ENCODE measurements at regions not wholly inside any gene's neighbourhood (a gene's known extent, or its start where the extent isn't known, plus 50 kb on each side); places are given as distances from the start of the nearest gene placed in this dataset.

DNA sequence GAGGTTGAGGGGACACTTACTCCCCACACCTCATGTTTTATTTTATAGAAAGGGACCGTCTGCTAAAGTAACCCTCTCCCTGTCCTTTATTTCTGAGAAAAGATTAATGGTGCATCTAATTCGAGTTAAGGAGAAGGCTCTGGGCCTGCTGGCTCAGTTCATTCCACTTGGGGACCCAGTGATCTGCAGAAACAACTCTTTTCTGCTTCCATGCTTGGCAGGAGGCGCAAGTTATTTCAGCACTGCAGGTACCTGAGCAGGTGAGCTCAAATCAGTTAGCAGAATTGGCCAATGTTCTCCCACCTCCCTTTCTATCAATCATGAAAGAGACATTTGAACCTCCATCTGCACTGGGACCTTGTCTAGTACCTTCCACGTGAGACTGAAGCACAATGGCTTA, 396.1 kb downstream of the SFMBT2 start:
- ChIA-PET POLR2A (no interaction called here), CTCF (no interaction called here)
- Histone ChIP-seq H3K4me3 (replicated peaks in 1 of 3; ENCODE audit: insufficient read depth in 1 of 3, low read depth in 1 of 3, low read length in 3 of 3) (no peak overlapping the region), H3K4me2 (ENCODE audit: insufficient read depth, low read length) (no peak overlapping the region), H3K79me2 (ENCODE audit: control insufficient read depth, insufficient read depth, low read length) (no peaks in the 10 kb centered on the region), H4K20me1 (replicated peaks; ENCODE audit: control insufficient read depth, extremely low read depth, insufficient read depth, low read length) (no peaks in the 10 kb centered on the region), H3K27me3 (ENCODE audit: control insufficient read depth in 2 of 2, insufficient read depth in 2 of 2, low read length in 2 of 2) (no peaks in the 10 kb centered on the region), H3K36me3 (ENCODE audit: control insufficient read depth in 2 of 2, extremely low read depth in 1 of 2, insufficient read depth in 2 of 2, low read length in 2 of 2) (no peaks in the 10 kb centered on the region), H3K27ac (ENCODE audit: insufficient read depth, low read depth, low read length) (no peak overlapping the region), H2AFZ (ENCODE audit: low read depth, low read length) (no peak overlapping the region), H3K9ac (replicated peaks; ENCODE audit: extremely low read depth, insufficient read depth, low read length) (no peak overlapping the region), H3K9me1 (replicated peaks; ENCODE audit: control insufficient read depth, extremely low read depth, insufficient read depth, low read length) (no peaks in the 10 kb centered on the region), H3K4me1 (ENCODE audit: control insufficient read depth, extremely low read depth, insufficient read depth, low read length) (no peaks in the 10 kb centered on the region), H3K9me3 (replicated peaks; ENCODE audit: control insufficient read depth, insufficient read depth, low read length) (no peaks in the 10 kb centered on the region)
- BruUV-seq (replicated peaks) = no TSS peak
- no peak for DNase-seq (ENCODE audit: low read depth, low spot score)
- TF ChIP-seq JUN (IDR thresholded peaks at IDR 0.05; ENCODE audit: borderline replicate concordance, insufficient read depth, insufficient read length, low read depth) = no peak
- no peak for TF ChIP-seq GATA2 (IDR thresholded peaks at IDR 0.05; ENCODE audit: insufficient read depth, insufficient read length, low read depth, low read length)
- no peak for TF ChIP-seq POLR2A (IDR thresholded peaks at IDR 0.05; ENCODE audit: low read depth, low read length)
- TF ChIP-seq EZH2 (IDR thresholded peaks at IDR 0.05; ENCODE audit: borderline replicate concordance, low read depth, low read length, severe bottlenecking) = no peak
- TF ChIP-seq, protein P1, sequence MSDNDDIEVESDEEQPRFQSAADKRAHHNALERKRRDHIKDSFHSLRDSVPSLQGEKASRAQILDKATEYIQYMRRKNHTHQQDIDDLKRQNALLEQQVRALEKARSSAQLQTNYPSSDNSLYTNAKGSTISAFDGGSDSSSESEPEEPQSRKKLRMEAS (IDR thresholded peaks at IDR 0.05; ENCODE audit: insufficient read depth, insufficient read length) = no peak
- no peak for TF ChIP-seq FOS (IDR thresholded peaks at IDR 0.05; ENCODE audit: borderline replicate concordance, insufficient read depth, low read length)
- TF ChIP-seq MYC (IDR thresholded peaks at IDR 0.05; ENCODE audit: low read depth, low read length) = no peak
- TF ChIP-seq, protein P2, sequence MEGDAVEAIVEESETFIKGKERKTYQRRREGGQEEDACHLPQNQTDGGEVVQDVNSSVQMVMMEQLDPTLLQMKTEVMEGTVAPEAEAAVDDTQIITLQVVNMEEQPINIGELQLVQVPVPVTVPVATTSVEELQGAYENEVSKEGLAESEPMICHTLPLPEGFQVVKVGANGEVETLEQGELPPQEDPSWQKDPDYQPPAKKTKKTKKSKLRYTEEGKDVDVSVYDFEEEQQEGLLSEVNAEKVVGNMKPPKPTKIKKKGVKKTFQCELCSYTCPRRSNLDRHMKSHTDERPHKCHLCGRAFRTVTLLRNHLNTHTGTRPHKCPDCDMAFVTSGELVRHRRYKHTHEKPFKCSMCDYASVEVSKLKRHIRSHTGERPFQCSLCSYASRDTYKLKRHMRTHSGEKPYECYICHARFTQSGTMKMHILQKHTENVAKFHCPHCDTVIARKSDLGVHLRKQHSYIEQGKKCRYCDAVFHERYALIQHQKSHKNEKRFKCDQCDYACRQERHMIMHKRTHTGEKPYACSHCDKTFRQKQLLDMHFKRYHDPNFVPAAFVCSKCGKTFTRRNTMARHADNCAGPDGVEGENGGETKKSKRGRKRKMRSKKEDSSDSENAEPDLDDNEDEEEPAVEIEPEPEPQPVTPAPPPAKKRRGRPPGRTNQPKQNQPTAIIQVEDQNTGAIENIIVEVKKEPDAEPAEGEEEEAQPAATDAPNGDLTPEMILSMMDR (IDR thresholded peaks at IDR 0.05; ENCODE audit: extremely low read depth in 1 of 2, insufficient read depth in 1 of 2, low read depth in 1 of 2, low read length in 2 of 2) = no peak
- no peak for TF ChIP-seq POLR2AphosphoS5 (IDR thresholded peaks at IDR 0.05; ENCODE audit: insufficient read depth, low read depth, low read length)
- intact Hi-C loops (cut with micrococcal nuclease) (no loop called here), dilution Hi-C loops (cut with MboI; ENCODE audit: extremely low pct_ligation_motif_present, low sequenced_read_pairs) (no loop called here)
- no peak for FAIRE-seq
